ENCODE measurements at regions not wholly inside any gene's neighbourhood (a gene's known extent, or its start where the extent isn't known, plus 50 kb on each side); places are given as distances from the start of the nearest gene placed in this dataset.

GRCh38 chr9:26264709-26265601 is 586.7 kb upstream of the TUSC1 start:
- TF ChIP-seq POLR2AphosphoS5 (IDR thresholded peaks at IDR 0.05; ENCODE audit: low read depth) = no peak
- no peak for TF ChIP-seq REST (IDR thresholded peaks at IDR 0.05; ENCODE audit: insufficient replicate concordance, low read depth)
- TF ChIP-seq SPI1 (IDR thresholded peaks at IDR 0.05; ENCODE audit: borderline replicate concordance, low read depth) = no peak
- TF ChIP-seq GABPA (IDR thresholded peaks at IDR 0.05; ENCODE audit: low read depth) = no peak
- no peak for TF ChIP-seq CTCF (IDR thresholded peaks at IDR 0.05; ENCODE audit: insufficient read depth, low read length)
- no peak for DNase-seq (ENCODE audit: low read depth in 1 of 2, low spot score in 1 of 2)
- no peak overlapping the region for H3K27ac ChIP-seq (replicated peaks)
- no peak overlapping the region for H3K4me3 ChIP-seq (replicated peaks; ENCODE audit: insufficient read depth, low read length)
- no peaks in the 10 kb centered on the region for H3K27me3 ChIP-seq (ENCODE audit: insufficient read depth, poor library complexity, severe bottlenecking)

GRCh38 chr9:26263478-26263877 is 585.2 kb upstream of the TUSC1 start:
- Histone ChIP-seq H3K4me3 (replicated peaks; ENCODE audit: insufficient read depth, low read length) (no peak overlapping the region), H3K27me3 (ENCODE audit: insufficient read depth, poor library complexity, severe bottlenecking) (no peaks in the 10 kb centered on the region), H3K27ac (replicated peaks) (no peak overlapping the region)
- DNase-seq (ENCODE audit: low read depth in 1 of 2, low spot score in 1 of 2) = no peak
- TF ChIP-seq POLR2AphosphoS5 (IDR thresholded peaks at IDR 0.05; ENCODE audit: low read depth) (no peak), GABPA (IDR thresholded peaks at IDR 0.05; ENCODE audit: low read depth) (no peak), CTCF (IDR thresholded peaks at IDR 0.05; ENCODE audit: insufficient read depth, low read length) (no peak), REST (IDR thresholded peaks at IDR 0.05; ENCODE audit: insufficient replicate concordance, low read depth) (no peak), SPI1 (IDR thresholded peaks at IDR 0.05; ENCODE audit: borderline replicate concordance, low read depth) (no peak)

GRCh38 chr9:26262421-26263107 is 584.3 kb upstream of the TUSC1 start:
- no peak overlapping the region for H3K4me3 ChIP-seq (replicated peaks; ENCODE audit: insufficient read depth, low read length)
- H3K27me3 ChIP-seq (ENCODE audit: insufficient read depth, poor library complexity, severe bottlenecking) = no peaks in the 10 kb centered on the region
- DNase-seq (ENCODE audit: low read depth in 1 of 2, low spot score in 1 of 2) = no peak
- H3K27ac ChIP-seq (replicated peaks) = no peak overlapping the region
- TF ChIP-seq CTCF (IDR thresholded peaks at IDR 0.05; ENCODE audit: insufficient read depth, low read length) (no peak), GABPA (IDR thresholded peaks at IDR 0.05; ENCODE audit: low read depth) (no peak), POLR2AphosphoS5 (IDR thresholded peaks at IDR 0.05; ENCODE audit: low read depth) (no peak), REST (IDR thresholded peaks at IDR 0.05; ENCODE audit: insufficient replicate concordance, low read depth) (no peak), SPI1 (IDR thresholded peaks at IDR 0.05; ENCODE audit: borderline replicate concordance, low read depth) (no peak)
